HEK293 (cell line): ENCODE measurements at regions not wholly inside any gene's neighbourhood (a gene's known extent, or its start where the extent isn't known, plus 50 kb on each side); places are given as distances from the start of the nearest gene placed in this dataset.

Experiments used
- CTCF ChIA-PET: fragments of 350-600 bp; formaldehyde crosslinking; extraction: SDS; loops from one replicate; lab custom pipeline; 2021; ENCODE audit warnings: antibody characterized with exemption; lab: Yijun Ruan, JAX
- POLR2A ChIA-PET: fragments of 300-600 bp; formaldehyde crosslinking; extraction: SDS; loops from one replicate; lab custom pipeline; 2020; ENCODE audit warnings: antibody characterized with exemption, inconsistent platforms; lab: Yijun Ruan, JAX
- H3K27ac ChIP-seq: fragments of 200-500 bp; sonication (Bioruptor generic); 2 replicates; pipeline ENCODE4 v1.5.1; 2014; ENCODE audit warnings: low read depth, low read length, control low read depth, inconsistent platforms; ENCODE audit errors: extremely low read depth
- H3K36me3 ChIP-seq, 2 experiments: fragments of 200-500 bp in 1 of 2; sonication (Bioruptor generic) in 1 of 2; 1 replicate in 1 of 2; 2 replicates in 1 of 2; pipeline ENCODE4 v1.5.1; 2014 to 2017; ENCODE audit warnings: inconsistent platforms in 2 of 2, low read length in 2 of 2; ENCODE audit not compliant: control insufficient read depth in 2 of 2, insufficient read depth in 1 of 2
- H3K4me1 ChIP-seq: fragments of 200-500 bp; sonication (Bioruptor generic); 2 replicates; pipeline ENCODE4 v1.5.1; 2014; ENCODE audit warnings: mild to moderate bottlenecking, low read length, inconsistent platforms; ENCODE audit not compliant: control insufficient read depth, insufficient read depth
- H3K4me3 ChIP-seq: 2 replicates; pipeline ENCODE4 v1.5.1; 2011; ENCODE audit warnings: low read depth, mild to moderate bottlenecking, control low read depth, low read length, moderate library complexity
- H3K9me3 ChIP-seq: fragments of 200-500 bp; sonication (Bioruptor generic); 2 replicates; pipeline ENCODE4 v1.5.1; 2014; ENCODE audit warnings: low read depth, low read length, inconsistent platforms; ENCODE audit not compliant: control insufficient read depth, insufficient read depth
- EGR2 ChIP-seq: fragments of 450-650 bp; formaldehyde crosslinking; IDR thresholded peaks from 2 replicates; pipeline ENCODE4 v1.5.1; 2016; ENCODE audit warnings: low read depth, missing biosample characterization, missing genetic modification characterization
- GLIS1 ChIP-seq: fragments of 450-650 bp; formaldehyde crosslinking; IDR thresholded peaks from 2 replicates; pipeline ENCODE4 v1.5.1; 2016; ENCODE audit warnings: missing biosample characterization, missing genetic modification characterization
- MYNN ChIP-seq: fragments of 450-650 bp; formaldehyde crosslinking; IDR thresholded peaks from 2 replicates; pipeline ENCODE4 v1.5.1; 2016; ENCODE audit warnings: missing biosample characterization, missing genetic modification characterization, borderline replicate concordance
- PRDM10 ChIP-seq: fragments of 450-650 bp; formaldehyde crosslinking; IDR thresholded peaks from 2 replicates; pipeline ENCODE4 v1.5.1; 2016; ENCODE audit warnings: missing biosample characterization, missing genetic modification characterization
- REST ChIP-seq: fragments of 450-650 bp; formaldehyde crosslinking; IDR thresholded peaks from 2 replicates; pipeline ENCODE4 v1.5.1; 2016; ENCODE audit warnings: missing biosample characterization, missing genetic modification characterization
- YY2 ChIP-seq: fragments of 450-650 bp; formaldehyde crosslinking; IDR thresholded peaks from 2 replicates; pipeline ENCODE4 v1.5.1; 2016; ENCODE audit warnings: missing biosample characterization, missing genetic modification characterization
- ZBTB7A ChIP-seq: fragments of 450-650 bp; formaldehyde crosslinking; IDR thresholded peaks from 2 replicates; pipeline ENCODE4 v1.5.1; 2016; ENCODE audit warnings: low read depth, missing biosample characterization, missing genetic modification characterization
- ZBTB8A ChIP-seq: fragments of 450-650 bp; formaldehyde crosslinking; IDR thresholded peaks from 2 replicates; pipeline ENCODE4 v1.5.1; 2016; ENCODE audit warnings: missing biosample characterization, missing genetic modification characterization
- ZNF112 ChIP-seq: fragments of 450-650 bp; formaldehyde crosslinking; IDR thresholded peaks from 2 replicates; pipeline ENCODE4 v1.5.0; 2017; ENCODE audit warnings: missing biosample characterization, missing genetic modification characterization
- ZNF138 ChIP-seq: fragments of 450-650 bp; formaldehyde crosslinking; IDR thresholded peaks from 2 replicates; pipeline ENCODE4 v1.5.1; 2016; ENCODE audit warnings: missing biosample characterization, missing genetic modification characterization, borderline replicate concordance
- ZNF324 ChIP-seq: fragments of 450-650 bp; formaldehyde crosslinking; IDR thresholded peaks from 2 replicates; pipeline ENCODE4 v1.5.1; 2016; ENCODE audit warnings: missing biosample characterization, missing genetic modification characterization
- ZNF366 ChIP-seq: fragments of 450-650 bp; formaldehyde crosslinking; conservative IDR thresholded peaks from 2 replicates; pipeline ENCODE4 v1.5.1; 2016; ENCODE audit warnings: missing biosample characterization, missing genetic modification characterization
- ZNF561 ChIP-seq: fragments of 450-650 bp; IDR thresholded peaks from 2 replicates; pipeline ENCODE4 v1.5.1; 2018; ENCODE audit warnings: missing biosample characterization, missing genetic modification characterization, borderline replicate concordance
- ZNF621 ChIP-seq: fragments of 450-650 bp; formaldehyde crosslinking; IDR thresholded peaks from 2 replicates; pipeline ENCODE4 v1.5.1; 2017; ENCODE audit warnings: missing biosample characterization, missing genetic modification characterization
- ZNF660 ChIP-seq: fragments of 450-650 bp; IDR thresholded peaks from 2 replicates; pipeline ENCODE4 v1.5.1; 2018; ENCODE audit warnings: missing biosample characterization, mild to moderate bottlenecking, missing genetic modification characterization
- ZNF701 ChIP-seq: fragments of 450-650 bp; formaldehyde crosslinking; IDR thresholded peaks from 2 replicates; pipeline ENCODE4 v1.5.1; 2016; ENCODE audit warnings: missing biosample characterization, missing genetic modification characterization
- ZNF704 ChIP-seq: fragments of 450-650 bp; formaldehyde crosslinking; IDR thresholded peaks from 2 replicates; pipeline ENCODE4 v1.5.1; 2016; ENCODE audit warnings: missing biosample characterization, missing genetic modification characterization
- ZNF837 ChIP-seq: fragments of 450-650 bp; formaldehyde crosslinking; IDR thresholded peaks from 2 replicates; pipeline ENCODE4 v1.5.1; 2016; ENCODE audit warnings: missing biosample characterization, missing genetic modification characterization
- TF ChIP-seq, protein P1 (sequence below): fragments of 450-650 bp; formaldehyde crosslinking; IDR thresholded peaks from 2 replicates; pipeline ENCODE4 v1.5.1; 2017; ENCODE audit warnings: missing biosample characterization, mild to moderate bottlenecking, missing genetic modification characterization, moderate library complexity

- H3K27ac ChIP-seq: no peak overlapping the region
Measured at GRCh38 chr4:38235354-38235753, 275.2 kb downstream of the PTTG2 start.

More at GRCh38 chr4:38235354-38235753, 275.2 kb downstream of the PTTG2 start:
- no peak for TF ChIP-seq ZNF324 (tag by site-specific recombination)
- TF ChIP-seq MYNN (tag by site-specific recombination): no peak
- TF ChIP-seq ZNF621 (tag by site-specific recombination): no peak
- TF ChIP-seq ZBTB8A (tag by site-specific recombination): no peak
- no peak for TF ChIP-seq ZNF112 (tag by site-specific recombination)
- no peak for TF ChIP-seq ZNF704 (tag by site-specific recombination)
- TF ChIP-seq REST (tag by site-specific recombination): no peak
- TF ChIP-seq ZNF660 (tag by site-specific recombination): no peak
- no peak for TF ChIP-seq ZNF138 (tag by site-specific recombination)
- TF ChIP-seq EGR2 (tag by site-specific recombination): no peak
- TF ChIP-seq ZNF366 (tag by site-specific recombination): no peak
- TF ChIP-seq PRDM10: no peak
- no peak for TF ChIP-seq GLIS1
- TF ChIP-seq ZNF701 (tag by site-specific recombination): no peak
- TF ChIP-seq ZNF561 (tag by site-specific recombination): no peak
- TF ChIP-seq ZBTB7A: no peak
- TF ChIP-seq, protein P1, sequence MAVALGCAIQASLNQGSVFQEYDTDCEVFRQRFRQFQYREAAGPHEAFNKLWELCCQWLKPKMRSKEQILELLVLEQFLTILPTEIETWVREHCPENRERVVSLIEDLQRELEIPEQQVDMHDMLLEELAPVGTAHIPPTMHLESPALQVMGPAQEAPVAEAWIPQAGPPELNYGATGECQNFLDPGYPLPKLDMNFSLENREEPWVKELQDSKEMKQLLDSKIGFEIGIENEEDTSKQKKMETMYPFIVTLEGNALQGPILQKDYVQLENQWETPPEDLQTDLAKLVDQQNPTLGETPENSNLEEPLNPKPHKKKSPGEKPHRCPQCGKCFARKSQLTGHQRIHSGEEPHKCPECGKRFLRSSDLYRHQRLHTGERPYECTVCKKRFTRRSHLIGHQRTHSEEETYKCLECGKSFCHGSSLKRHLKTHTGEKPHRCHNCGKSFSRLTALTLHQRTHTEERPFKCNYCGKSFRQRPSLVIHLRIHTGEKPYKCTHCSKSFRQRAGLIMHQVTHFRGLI (tag by site-specific recombination): no peak
- no peak for TF ChIP-seq YY2 (tag by site-specific recombination)
- TF ChIP-seq ZNF837 (tag by site-specific recombination): no peak
- Histone ChIP-seq H3K36me3 (no peaks in the 10 kb centered on the region), H3K4me1 (no peaks in the 10 kb centered on the region), H3K9me3 (no peaks in the 10 kb centered on the region), H3K4me3 (no peak overlapping the region)
- POLR2A ChIA-PET: no interaction called here
- CTCF ChIA-PET: no interaction called here
